Progenitor cell of endocrine pancreas (in vitro differentiated cells): ENCODE measurements at regions not wholly inside any gene's neighbourhood (a gene's known extent, or its start where the extent isn't known, plus 50 kb on each side); places are given as distances from the start of the nearest gene placed in this dataset.

ENCODE experiments used
- DNase-seq: peaks from one replicate; pipeline ENCODE4 v3.0.0; 2021; ENCODE audit warnings: low spot score; ENCODE audit not compliant: unreplicated experiment
- H3K27ac Mint-ChIP-seq: 2 replicates; pipeline ENCODE4 v1.8.0; 2021; ENCODE audit warnings: mild to moderate bottlenecking, moderate library complexity, mixed read lengths
- H3K27me3 Mint-ChIP-seq: 2 replicates; pipeline ENCODE4 v1.8.0; 2021; ENCODE audit warnings: mixed read lengths
- H3K36me3 Mint-ChIP-seq: 2 replicates; pipeline ENCODE4 v1.8.0; 2022; ENCODE audit warnings: mixed read lengths; ENCODE audit not compliant: insufficient read depth
- H3K4me1 Mint-ChIP-seq: 2 replicates; pipeline ENCODE4 v1.8.0; 2021; ENCODE audit warnings: low read depth, mixed read lengths
- H3K4me3 Mint-ChIP-seq: 2 replicates; pipeline ENCODE4 v1.8.0; 2021; ENCODE audit warnings: low read depth, mild to moderate bottlenecking, moderate library complexity, mixed read lengths
- H3K9me3 Mint-ChIP-seq: 2 replicates; pipeline ENCODE4 v1.8.0; 2021; ENCODE audit warnings: low read depth, mixed read lengths
- CTCF ChIP-seq: fragments of 200-600 bp; sonication (generic); IDR thresholded peaks from one replicate; pipeline ENCODE4 v1.5.0; 2021; ENCODE audit warnings: antibody characterized with exemption, mild to moderate bottlenecking; ENCODE audit not compliant: unreplicated experiment

- H3K27ac Mint-ChIP-seq, result no peak overlapping the region
- H3K4me3 Mint-ChIP-seq, result no peak overlapping the region
- no peak for DNase-seq
- H3K4me1 Mint-ChIP-seq, result no peaks in the 10 kb centered on the region
- H3K36me3 Mint-ChIP-seq, result no peaks in the 10 kb centered on the region
- H3K27me3 Mint-ChIP-seq, result no peaks in the 10 kb centered on the region
- peaks cover 28% of the 10 kb centered on the region for H3K9me3 Mint-ChIP-seq
- peak; percentile 66 for TF ChIP-seq CTCF
Observed at GRCh38 chr12:38138225-38139221, 178.1 kb upstream of the ALG10B start.

GRCh38 chr12:38139456-38139855 is 177.1 kb upstream of the ALG10B start:
- H3K27me3 Mint-ChIP-seq, result no peaks in the 10 kb centered on the region
- no peak overlapping the region for H3K27ac Mint-ChIP-seq
- no peak for DNase-seq
- H3K4me1 Mint-ChIP-seq, result no peaks in the 10 kb centered on the region
- no peak for TF ChIP-seq CTCF
- H3K4me3 Mint-ChIP-seq, result no peak overlapping the region
- no peaks in the 10 kb centered on the region for H3K36me3 Mint-ChIP-seq
- H3K9me3 Mint-ChIP-seq, result peaks cover 27% of the 10 kb centered on the region

GRCh38 chr12:38141239-38141638 is 175.3 kb upstream of the ALG10B start:
- H3K27ac Mint-ChIP-seq, result no peak overlapping the region
- H3K9me3 Mint-ChIP-seq, result peaks cover 28% of the 10 kb centered on the region
- H3K36me3 Mint-ChIP-seq, result no peaks in the 10 kb centered on the region
- H3K4me1 Mint-ChIP-seq, result no peaks in the 10 kb centered on the region
- TF ChIP-seq CTCF, result no peak
- DNase-seq, result no peak
- no peaks in the 10 kb centered on the region for H3K27me3 Mint-ChIP-seq
- H3K4me3 Mint-ChIP-seq, result no peak overlapping the region

- Mint-ChIP-seq H3K36me3 (no peaks in the 10 kb centered on the region), H3K9me3 (peaks cover 28% of the 10 kb centered on the region), H3K27ac (no peak overlapping the region), H3K27me3 (no peaks in the 10 kb centered on the region), H3K4me3 (no peak overlapping the region), H3K4me1 (no peaks in the 10 kb centered on the region)
- DNase-seq, result no peak
- no peak for TF ChIP-seq CTCF
Observed at GRCh38 chr12:38141861-38142260, 174.7 kb upstream of the ALG10B start.

GRCh38 chr12:38142974-38143373 is 173.6 kb upstream of the ALG10B start:
- no peak for DNase-seq
- no peaks in the 10 kb centered on the region for H3K4me1 Mint-ChIP-seq
- no peaks in the 10 kb centered on the region for H3K27me3 Mint-ChIP-seq
- TF ChIP-seq CTCF, result no peak
- no peak overlapping the region for H3K27ac Mint-ChIP-seq
- H3K36me3 Mint-ChIP-seq, result no peaks in the 10 kb centered on the region
- peaks cover 38% of the 10 kb centered on the region for H3K9me3 Mint-ChIP-seq
- no peak overlapping the region for H3K4me3 Mint-ChIP-seq
